ENCODE measurements at regions not wholly inside any gene's neighbourhood (a gene's known extent, or its start where the extent isn't known, plus 50 kb on each side); places are given as distances from the start of the nearest gene placed in this dataset.

DNA sequence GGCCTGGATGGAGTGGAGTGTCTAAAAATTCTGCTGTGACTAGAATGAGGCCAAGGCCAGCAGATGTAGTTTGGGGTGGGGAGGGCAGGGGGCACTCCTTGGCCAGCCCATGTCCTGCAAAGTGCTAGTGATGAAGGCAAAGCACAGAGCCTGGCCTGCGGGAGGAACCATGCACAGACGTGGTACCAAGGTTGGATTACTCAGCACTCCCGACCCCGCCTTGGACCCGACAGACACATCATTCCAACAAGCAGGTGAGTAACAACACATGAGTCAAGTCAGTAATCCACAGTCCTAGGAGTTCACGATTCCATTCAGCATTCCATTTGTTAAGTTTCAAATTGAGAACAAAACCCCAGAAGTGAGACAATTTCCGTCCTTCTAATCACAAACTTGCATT lies 317.3 kb downstream of the TCERG1L start:
- no peak for DNase-seq (ENCODE audit: low read depth)

DNA sequence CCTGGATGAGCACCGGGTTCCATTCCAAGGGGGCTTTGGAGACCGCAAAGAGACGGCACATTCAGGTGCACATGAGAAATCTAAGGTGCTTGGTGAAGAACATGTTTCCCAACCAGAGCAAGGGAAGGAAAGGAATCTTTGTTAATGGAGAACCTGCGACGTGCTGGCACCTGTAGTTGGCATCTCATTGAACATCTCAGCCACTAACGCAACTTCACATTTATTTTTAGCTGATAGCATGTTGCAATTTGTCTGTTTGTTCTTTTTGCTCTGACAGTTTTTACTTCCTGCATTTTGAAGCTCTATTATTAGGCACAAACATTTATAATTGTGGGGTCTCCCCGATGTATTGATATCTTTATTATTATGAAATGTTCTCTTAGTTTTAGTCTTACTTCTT lies 316.7 kb downstream of the TCERG1L start:
- no peak for DNase-seq (ENCODE audit: low read depth)

DNA sequence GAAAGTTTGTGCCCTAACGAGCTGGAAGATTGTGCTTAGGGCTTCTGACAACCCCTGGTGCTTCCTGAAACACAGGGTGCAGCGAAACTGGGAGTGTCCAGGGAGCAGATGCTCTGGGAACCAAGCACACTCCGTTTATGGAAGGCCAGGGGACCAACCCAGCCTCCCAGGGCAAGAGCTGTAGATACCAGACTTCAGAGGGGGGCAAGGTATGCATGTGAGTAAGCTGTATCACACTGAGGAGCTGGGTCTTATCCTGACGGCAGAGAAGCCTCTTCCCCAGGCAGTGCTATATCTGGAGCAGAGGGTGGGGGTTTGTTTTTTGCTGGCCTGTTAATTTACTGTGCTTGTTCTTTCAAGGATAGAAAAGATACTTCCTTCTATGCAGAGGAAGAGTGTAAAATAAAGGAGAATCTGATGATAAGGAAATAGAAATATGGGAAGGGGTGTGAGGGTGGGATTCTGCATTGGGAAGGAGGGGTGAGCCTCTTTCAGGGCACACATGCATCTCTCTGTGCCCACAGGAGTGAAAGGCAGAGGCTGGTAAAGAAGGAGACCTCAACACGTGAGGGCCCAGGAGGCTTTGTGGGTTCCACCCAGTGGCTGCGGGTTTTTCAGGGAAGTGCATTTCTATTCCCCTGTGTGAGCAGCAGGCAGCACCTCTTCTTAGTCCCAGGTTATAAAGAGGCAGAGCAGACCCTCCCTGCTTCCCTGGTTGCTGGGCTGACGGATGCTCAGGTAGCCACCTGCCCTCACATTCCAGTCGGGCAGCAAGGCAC lies 314.1 kb downstream of the TCERG1L start:
- DNase-seq (ENCODE audit: low read depth): no peak

DNA sequence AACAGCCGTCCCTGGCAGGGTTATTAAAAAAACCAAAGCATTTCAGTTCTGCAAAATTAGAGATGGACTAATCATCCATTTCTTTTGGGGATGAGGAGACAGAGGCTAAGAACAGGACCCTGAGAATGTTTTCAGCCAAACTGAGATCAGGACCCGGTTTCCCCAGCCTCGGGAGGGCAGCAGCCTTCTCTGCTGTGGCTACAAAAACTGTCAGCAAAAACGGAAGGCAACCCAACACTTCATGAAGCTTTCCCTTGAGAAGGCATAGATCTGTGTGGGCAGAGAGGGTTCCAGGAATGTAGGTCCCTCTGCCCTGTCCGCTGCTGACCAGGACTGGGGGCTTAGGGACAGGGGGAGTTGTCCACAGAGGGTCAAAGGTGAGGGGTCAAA lies 313.5 kb downstream of the TCERG1L start:
- no peak for DNase-seq (ENCODE audit: low read depth)

DNA sequence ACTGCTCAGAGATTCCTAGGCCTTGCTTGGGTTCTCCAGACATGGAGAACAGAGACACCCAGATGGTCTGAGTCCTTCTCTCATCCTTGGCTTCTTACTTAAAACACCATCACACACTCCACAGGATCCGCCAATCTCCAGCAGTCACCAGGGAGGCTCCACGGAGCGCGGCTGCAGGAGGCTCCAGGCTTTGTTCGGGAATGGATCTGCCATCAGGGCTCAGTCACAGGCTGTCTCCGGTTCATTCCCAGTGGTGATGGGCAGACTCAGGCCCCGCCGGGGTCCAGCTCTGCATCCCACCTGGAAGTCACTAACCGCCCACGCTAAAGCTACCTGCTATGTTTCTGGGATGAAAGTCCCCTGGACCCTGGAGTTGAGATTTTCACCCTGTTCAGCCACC lies 312.9 kb downstream of the TCERG1L start:
- DNase-seq (ENCODE audit: low read depth): no peak

DNA sequence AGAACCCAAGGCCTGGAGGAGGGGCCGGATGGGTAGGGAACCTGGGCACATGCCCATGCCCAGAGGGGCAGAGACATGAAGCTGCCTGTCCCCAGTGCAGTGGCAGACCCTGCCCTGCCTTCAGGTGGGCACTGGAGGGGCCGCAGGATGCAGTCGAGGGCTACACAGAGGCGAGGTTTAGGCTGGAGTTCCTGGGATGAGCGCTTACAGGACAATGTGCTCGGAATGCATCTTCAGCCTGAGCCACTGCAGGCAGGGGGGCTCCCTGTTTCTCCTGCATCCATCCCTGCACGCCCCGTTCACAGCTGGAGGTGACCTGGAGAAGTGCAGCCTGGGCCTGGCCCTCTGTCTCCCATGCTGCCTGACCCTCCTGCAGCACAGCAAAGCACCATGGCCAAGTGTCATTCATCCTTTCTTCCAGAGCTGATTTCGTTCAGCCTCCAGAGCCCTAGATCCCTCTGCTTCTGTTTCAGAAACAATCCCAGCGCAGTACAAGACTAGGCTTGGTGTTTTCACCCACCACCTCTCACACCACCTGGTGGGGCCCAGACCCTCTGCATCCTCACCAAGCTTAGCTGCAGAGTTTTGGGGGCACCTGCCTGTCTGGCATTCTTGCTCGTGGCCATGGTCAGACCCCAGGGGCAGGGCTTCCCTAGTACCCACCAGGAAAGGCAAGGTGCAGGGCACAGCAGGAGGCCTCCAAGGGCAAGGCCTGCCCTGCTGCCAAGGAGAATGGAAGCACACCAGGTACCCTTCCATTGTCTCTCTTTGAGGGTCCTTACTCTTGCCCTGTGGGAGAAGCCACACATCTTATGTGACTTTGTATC lies 311.9 kb downstream of the TCERG1L start:
- DNase-seq (ENCODE audit: low read depth): no peak

DNA sequence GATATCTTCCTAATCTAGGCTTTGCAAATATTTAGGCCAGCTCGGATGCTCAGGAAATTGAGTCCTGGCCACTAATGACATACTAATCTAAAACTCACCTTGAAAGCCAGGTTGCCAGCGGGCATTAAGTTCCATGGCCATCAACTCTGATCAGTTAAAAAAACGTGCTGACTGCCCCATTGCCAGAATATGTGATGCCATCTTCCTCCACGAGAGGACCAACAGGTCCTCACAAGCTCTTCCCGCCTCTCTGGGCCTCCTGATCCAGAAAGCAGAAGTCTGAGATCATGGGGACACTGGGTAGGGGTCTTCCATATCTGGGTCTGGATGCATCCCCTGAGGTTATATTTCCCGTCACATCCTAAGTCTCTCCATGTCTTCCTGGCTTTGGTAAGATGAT lies 311.3 kb downstream of the TCERG1L start:
- no peak for DNase-seq (ENCODE audit: low read depth)

DNA sequence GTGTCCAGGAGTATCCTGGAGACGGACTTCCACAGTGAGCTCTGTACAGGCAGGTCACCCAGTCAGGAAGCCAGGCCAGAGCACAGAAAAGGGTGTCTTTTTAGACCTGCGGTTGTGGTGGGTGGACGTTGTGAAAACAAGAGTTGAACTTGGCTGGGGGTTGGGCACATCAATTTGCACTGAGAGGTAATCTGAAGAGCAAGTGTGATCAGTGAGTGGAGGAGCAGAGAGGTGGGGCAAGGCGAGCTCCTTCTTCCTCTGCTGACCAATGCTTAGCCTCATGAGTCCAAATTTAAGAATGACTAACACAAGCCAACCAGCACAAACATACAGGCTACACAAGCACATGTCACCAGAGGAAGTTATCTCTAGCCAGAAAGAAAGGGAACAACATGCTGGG lies 310.8 kb downstream of the TCERG1L start:
- no peak for DNase-seq (ENCODE audit: low read depth)

DNA sequence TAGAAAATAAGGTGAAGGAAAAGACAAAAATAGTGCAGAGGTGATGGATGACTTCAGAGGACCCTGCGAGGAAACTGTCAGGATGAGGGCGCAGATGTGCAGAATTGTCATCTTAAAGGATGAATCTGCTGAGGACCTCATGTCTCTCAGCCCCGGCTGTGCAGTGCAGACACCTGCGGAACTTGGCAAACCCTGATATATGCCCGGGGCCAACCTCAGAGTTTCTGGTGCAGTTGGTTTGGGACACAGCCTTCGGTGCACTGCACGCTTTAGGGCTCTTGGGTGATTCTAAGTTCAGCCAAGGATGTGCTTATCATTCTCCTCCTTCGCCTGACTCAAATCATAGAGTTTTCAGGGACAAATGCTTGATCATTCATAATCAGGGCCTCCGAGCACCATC lies 310.1 kb downstream of the TCERG1L start:
- DNase-seq (ENCODE audit: low read depth): no peak

DNA sequence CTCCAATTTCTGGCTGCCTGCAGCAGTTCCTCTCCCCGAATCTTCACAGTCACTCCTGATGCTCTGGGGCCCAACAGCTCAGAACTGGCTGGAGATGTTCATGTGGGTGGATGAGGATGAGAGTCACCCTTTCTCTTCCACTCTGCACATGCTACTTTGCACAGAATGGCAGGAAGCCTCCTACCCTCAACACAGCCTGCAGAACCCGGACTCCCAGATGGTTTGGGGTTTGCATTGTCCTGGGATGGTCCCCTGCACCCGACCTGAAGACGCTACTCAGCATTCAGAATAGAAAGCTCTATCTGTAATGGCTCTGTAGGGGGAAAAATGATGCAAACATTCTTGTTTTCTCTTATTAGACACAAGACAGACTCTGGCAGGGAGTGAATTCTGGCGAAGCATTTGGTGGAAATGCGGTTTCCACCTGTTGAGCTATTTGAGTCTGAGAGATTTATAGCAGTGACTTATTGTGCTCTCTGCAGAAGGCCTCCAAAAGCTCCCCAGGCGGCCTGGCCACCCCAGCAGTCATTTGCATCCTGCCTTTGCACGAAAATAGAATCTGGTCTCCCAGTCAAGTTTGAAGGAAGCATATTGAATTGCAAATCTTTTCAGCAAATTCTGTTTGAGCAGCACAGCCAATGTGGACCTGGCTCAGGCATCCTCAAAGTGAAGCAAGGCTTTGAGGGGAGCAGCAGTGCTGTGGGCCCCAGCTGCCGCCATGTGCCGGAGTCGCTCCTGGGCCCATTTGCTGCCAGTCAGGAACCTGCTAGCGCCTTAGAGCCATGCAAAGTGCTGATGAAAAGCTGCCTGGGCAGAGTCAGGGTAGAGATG lies 309.3 kb downstream of the TCERG1L start:
- no peak for DNase-seq (ENCODE audit: low read depth)

DNA sequence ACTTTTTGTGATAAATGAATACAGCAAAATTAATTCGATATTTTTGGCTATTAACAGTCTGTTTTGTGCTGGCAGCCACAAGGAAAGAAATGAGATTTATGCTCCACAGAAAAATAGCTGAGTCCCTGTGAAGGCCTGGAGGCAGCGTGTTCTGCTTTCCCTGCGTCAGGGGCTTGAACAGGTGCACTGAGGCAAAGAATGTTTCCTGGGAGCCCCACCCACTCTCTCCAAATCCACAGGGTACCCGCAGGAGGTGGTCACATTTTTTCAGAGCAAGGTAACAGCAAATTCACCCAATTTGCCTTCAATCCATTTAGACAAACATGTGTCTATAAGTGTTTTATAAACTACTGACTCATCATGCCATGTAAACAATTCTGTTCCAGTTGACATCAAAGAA lies 308.1 kb downstream of the TCERG1L start:
- DNase-seq (ENCODE audit: low read depth): no peak

DNA sequence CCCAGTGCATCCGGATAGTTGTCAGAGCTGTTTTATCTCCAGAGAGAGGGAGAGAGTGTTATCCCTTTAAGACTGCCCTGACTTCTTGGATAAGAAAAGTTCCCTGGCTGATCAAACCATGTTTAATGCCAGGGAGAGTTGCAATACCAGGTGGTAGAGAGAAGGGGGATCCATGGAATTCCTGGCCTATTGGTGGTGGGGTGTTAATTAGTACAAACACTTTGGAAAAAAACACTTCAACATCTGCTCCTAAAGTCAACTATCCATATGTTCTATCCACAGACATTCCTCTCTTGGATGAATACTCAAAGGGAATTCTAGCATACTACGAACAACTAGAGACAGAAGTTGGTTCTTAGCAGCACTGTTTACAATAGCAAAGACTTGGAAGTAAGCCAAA lies 307.2 kb downstream of the TCERG1L start:
- no peak for DNase-seq (ENCODE audit: low read depth)

DNA sequence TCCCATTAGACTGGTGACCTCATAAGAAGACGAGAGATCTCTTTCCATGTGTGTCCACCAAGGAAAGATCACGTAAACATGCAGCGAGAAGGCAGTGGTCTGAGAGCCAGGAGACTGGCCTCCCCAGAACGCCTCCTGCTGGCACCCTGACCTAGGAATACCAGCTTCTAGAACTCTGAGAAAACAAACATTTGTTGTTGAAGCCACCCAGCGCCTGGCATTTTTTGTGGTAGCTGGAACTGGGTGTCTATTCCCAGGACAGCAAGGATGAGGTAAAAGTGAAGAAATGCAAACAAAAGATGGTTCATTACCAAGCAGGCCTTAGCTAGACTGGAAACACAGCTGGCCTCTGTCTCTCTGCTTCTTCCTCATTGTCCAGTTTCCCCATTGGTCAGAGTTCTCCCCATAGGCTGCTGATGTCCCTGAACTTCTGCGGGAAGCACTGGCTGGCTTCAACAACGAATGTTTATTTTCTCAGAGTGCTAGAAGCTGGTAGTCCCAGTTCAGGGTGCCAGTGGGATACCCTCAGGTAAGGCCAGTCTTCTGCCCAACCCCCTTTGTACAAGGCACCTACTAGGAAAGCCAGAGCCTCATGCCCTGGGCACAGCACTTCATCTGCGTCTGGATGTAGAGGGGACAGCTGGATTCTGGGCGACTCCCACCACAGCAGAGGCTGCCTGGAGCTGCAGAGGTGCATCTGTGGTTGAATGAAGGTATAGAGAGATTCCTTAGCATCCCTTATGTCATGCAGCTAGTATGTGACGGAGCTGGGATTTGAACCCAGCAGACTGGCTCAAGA lies 304.9 kb downstream of the TCERG1L start:
- no peak for DNase-seq (ENCODE audit: low read depth)

DNA sequence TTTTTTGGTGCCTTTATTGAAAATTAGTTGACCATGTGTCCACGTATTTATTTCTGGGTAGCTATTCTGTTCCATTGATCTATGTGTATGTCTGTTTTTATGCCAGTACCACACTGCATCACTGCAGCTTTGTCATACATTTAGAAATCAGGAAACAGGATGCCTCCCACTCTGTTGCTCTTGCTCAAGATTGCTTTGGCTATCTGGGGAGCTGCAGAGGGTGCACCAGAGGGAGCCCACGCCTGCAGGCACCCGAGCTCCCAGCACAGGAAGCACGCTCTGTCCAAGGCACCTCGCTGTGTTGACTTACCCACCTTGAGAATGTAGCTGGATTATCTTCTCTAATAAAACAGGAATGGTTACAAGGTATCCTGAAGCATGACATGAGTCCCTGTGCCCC lies 301.7 kb downstream of the TCERG1L start:
- DNase-seq (ENCODE audit: low read depth): no peak

DNA sequence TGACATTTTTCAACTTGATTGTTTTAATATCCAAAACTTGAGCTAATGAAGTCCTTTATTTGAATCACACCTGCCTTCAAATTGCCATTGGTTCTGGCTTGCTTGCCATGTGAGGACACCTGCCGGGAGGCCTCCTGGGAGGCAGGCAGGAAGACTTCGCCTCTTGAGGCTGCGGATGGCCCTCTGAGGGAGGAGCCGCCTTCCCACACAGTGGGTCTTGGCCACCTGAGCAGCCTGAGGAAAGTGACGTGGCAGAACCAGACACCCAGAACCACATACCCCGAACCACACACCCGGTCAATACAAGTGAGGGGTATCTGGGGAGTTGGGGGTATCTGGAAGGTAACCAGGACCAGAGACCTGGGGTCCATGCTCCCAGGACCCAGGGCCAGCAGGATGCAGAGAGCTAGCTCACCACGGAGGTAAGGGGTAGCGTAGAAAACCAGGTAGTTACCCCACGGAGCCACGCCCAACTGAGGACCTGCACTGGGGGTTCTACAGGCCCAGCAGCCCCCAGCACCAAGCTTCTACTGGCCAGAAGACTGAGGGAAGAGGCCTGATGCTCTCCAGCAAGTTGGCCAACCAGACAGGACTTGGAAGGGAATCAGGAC lies 300.5 kb downstream of the TCERG1L start:
- no peak for DNase-seq (ENCODE audit: low read depth)

DNA sequence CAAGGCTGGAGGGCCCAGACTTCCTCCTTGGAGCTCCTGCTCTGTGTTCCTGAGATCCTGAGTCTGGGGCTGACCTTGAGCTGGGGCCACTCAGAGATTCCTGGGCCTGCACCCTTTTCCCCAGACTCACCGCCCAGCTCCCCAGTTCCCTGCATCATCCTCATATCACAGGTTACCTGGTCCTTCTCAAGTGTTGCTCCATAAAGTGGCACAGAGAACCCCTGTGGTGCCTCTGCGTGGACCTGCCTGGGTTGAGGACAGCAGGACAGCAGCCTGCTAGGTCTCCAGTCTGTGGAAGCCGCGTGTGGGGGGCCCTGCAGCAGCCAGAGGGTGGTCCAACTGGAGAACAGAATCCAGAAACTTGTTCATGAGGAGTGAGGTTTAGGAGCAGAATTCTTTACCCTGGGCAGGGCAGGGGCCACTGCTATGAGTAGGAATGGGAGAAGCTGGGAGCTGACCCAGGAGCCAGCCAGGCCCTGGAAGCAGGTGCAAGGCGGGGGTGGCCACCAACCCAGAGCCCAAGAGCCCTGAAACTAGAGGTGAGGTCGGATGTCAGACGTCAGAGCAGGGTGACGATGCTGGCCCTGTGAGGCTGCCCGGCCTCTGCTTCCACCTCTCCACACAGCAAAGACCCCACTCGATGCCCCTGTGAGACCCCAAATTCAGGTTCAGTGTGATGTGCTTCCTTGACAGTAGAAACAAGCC lies 299.4 kb downstream of the TCERG1L start:
- no peak for DNase-seq (ENCODE audit: low read depth)

DNA sequence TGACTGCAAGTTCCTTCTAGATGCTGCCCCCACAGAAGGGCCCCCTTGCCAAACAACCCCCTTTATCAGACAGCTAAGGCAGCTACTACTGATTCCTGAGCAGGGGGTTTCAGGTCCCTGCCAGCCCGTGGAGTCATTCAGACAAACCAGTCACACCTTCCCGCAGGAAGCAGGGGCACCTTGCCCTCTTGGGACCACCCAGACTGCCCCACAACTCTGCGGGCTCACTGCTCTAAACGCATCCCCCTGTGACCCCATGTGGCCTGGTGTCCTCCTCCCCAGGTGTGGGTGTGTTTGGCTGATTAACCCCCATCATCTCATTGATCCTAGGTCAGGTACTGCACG lies 298.9 kb downstream of the TCERG1L start:
- DNase-seq (ENCODE audit: low read depth): no peak

DNA sequence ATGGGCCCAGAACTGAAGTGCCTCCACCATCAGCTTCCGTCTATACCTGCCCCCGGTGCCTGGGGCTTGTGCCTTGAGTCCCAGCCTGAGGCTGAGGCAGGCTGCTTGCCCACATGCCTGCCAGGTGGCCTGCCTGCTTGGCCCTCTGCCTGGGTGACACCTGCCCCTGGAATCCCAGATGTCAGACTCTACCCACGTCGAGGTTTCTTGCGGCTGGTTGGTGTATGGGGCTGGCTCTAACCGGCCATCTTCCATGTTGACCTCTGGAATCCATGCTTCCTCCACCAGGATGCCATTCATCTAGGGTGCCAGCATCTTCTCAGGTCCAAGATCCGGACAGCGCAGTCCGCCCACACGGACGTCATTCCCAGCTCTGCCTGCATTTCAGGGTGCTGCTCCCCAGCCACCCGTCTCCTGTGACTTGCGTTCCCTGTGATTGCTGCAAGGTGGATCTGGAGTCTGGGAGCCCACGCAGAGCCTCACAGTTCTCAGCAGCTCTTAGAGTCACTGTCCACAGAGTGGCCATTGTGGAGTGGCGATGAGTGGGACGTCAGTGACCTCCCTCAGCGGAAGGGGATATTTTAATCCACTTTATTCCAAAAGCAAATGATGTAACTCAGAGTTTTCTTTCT lies 298.1 kb downstream of the TCERG1L start:
- DNase-seq (ENCODE audit: low read depth): no peak

DNA sequence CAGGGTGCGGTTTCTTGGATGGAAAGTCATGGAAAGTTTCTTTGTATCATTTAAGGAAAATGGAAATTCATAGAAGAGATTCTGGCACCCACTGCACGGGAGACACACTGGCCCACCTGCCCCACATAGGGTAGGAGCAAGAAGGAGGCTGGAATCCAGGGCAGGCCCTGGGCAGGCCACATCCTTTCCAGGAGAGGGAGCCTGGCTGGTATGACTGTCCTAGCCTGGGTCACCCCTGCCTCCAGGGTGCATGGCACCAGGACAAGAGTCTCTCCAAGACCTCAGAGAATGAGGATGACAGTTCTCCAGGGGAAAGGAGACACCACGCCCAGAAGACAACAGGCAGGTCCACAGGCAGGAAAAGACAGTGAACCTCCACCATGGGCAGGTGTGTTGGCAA lies 297.2 kb downstream of the TCERG1L start:
- DNase-seq (ENCODE audit: low read depth): no peak

DNA sequence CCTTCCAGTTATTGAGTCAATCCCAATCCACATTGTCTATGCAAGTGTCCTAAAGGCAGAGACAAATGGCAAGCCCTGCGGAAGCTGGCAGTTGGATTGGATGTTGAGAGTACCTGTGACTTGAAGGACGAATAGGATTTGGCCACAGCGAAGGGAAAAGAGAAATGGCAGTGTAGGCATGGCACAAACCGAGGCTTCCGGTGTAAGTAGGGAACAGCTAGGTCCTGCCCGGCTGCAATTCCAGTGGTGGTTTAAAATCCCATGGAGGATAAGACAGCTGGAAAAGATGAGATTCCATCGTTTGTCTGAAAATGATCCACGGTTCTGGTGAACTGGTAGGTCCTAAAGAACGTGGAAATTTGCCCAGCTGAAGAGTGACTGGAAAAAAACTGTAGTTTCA lies 296.2 kb downstream of the TCERG1L start:
- no peak for DNase-seq (ENCODE audit: low read depth)
